Left ventricle myocardium inferior (tissue), 1 donor: ENCODE measurements at regions not wholly inside any gene's neighbourhood (a gene's known extent, or its start where the extent isn't known, plus 50 kb on each side); places are given as distances from the start of the nearest gene placed in this dataset.

Experiments used
- DNase-seq: peaks from one replicate; pipeline ENCODE4 v3.0.0-alpha.2; 2020
- H3K27ac ChIP-seq: fragments of 200-600 bp; replicated peaks from 2 replicates; pipeline ENCODE4 v1.8.0; 2021
- H3K27me3 ChIP-seq: fragments of 200-600 bp; 2 replicates; pipeline ENCODE4 v1.8.0; 2021; ENCODE audit warnings: low read depth
- H3K36me3 ChIP-seq: fragments of 200-600 bp; 2 replicates; pipeline ENCODE4 v1.8.0; 2021
- H3K4me1 ChIP-seq: fragments of 200-600 bp; 2 replicates; pipeline ENCODE4 v1.8.0; 2021
- H3K4me3 ChIP-seq: fragments of 200-600 bp; 2 replicates; pipeline ENCODE4 v1.8.0; 2021; ENCODE audit warnings: mild to moderate bottlenecking, moderate library complexity
- H3K9me3 ChIP-seq: fragments of 200-600 bp; replicated peaks from 2 replicates; pipeline ENCODE4 v1.8.0; 2021
- CTCF ChIP-seq: fragments of 200-600 bp; IDR thresholded peaks from 2 replicates; pipeline ENCODE4 v1.8.0; 2021; ENCODE audit warnings: antibody characterized with exemption, mild to moderate bottlenecking, borderline replicate concordance
- intact Hi-C: fragments of 100-400 bp; cut with micrococcal nuclease; formaldehyde crosslinking; loops from one replicate; pipeline ENCODE4 v1.11.0; 2022
- donor health status: DM: no; HTN: yes; CAD: no; lungs with severe emphysema.

DNA sequence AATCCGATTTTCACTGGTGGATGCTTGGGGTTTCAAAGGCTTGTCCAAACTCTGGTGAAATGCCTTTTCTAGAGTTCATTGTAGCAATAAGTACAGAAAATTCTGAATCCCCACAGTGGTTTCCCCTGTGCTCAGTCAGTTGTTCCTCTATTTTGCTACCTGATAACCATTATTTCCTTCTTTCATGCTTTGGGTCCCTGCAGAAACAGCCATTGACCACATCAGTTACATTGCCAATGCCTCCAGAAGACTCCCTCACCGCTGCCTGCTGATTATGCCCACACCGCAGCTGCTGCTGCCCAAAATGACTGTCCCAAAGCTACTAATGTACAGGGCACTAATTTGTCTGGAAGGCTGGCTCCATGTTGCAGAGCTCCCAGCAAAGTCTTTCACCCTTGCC lies 517.3 kb downstream of the KLF12 start:
- DNase-seq: no peak
- no peaks in the 10 kb centered on the region for H3K36me3 ChIP-seq
- H3K4me3 ChIP-seq: no peak overlapping the region
- peaks cover 12% of the 10 kb centered on the region for H3K27me3 ChIP-seq
- H3K4me1 ChIP-seq: no peaks in the 10 kb centered on the region
- intact Hi-C loops: no loop called here
- no peak for TF ChIP-seq CTCF
- no peak overlapping the region for H3K27ac ChIP-seq
- H3K9me3 ChIP-seq: peaks cover 4% of the 10 kb centered on the region

DNA sequence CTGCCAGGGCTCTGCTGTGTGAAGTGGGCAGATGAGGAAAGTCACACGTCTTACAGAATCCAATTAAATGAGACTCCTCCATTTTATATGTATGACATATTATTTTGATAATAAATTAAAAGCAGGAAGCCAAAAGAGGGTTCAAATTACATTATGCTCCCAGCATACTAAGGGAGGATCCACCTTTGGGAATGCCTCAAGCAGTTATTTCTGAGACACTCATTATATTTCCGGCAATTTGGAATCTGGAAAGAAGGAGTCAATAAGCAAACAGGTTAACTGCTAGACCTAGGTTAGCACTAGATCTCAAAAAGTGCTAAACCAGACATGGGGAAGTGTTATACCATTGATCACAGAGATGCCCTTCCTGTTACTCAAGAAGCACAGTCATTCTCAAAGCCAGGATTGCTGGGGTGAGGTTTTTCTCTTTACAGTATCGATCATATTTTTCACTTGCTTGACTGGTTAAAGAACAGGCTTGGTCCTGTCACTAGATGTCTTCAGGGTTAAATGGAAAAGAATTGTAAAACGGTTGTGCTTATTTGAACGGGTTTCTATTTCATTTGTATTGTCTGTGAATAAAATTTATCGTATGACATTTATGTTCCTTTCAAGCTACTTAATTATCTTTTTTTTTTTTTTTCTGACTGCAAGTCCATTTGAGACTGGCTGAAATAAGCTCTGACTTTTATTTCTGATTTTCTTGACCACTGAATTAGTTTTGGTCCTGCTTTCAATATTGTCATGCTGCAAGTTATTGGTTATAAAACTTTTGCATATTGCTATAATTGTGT lies 523.2 kb downstream of the KLF12 start:
- no peak for DNase-seq
- intact Hi-C loops: no loop called here
- Histone ChIP-seq H3K9me3 (peaks cover 4% of the 10 kb centered on the region), H3K36me3 (no peaks in the 10 kb centered on the region), H3K27me3 (no peaks in the 10 kb centered on the region), H3K27ac (no peak overlapping the region), H3K4me1 (no peaks in the 10 kb centered on the region), H3K4me3 (no peak overlapping the region)
- TF ChIP-seq CTCF: no peak

DNA sequence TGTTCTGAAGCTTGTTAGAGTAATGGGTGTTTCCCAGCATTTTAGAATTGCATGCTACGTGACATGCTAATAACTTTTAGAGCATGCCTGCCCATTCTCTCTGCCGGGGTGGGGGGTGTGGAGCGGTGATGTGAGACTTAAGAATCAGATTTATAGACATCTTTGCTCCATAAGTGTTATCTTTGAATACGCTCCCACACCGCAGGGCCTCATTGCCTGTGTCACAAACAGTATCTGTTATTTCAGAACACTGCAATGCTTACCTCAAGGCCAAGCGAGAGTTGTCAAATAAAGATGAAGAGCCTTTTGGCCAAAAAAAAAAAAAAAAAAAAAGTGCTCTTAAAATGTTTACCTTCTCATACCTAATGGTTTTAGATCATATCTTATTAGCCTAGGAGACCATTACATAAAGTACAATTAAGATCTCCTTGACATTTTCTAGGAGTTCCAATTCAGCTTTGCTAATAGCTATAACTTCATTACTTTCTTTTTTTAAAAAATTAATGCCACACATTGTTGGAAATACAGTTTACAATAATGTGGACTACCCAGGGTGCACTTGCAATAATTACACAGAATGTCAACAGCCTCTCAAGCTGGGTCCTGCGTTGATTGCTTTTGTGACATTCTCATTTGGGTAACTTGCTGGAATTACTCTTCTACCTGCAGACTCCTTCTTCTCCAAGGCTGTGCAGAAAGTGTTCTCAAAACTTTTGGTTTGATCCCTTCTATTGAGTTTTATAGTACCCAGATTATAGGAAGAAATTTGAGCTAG lies 525.3 kb downstream of the KLF12 start:
- H3K27me3 ChIP-seq: no peaks in the 10 kb centered on the region
- H3K36me3 ChIP-seq: no peaks in the 10 kb centered on the region
- no peaks in the 10 kb centered on the region for H3K4me1 ChIP-seq
- no peak for DNase-seq
- peaks cover 13% of the 10 kb centered on the region for H3K9me3 ChIP-seq
- H3K4me3 ChIP-seq: no peak overlapping the region
- H3K27ac ChIP-seq: no peak overlapping the region
- no peak for TF ChIP-seq CTCF
- intact Hi-C loops: no loop called here

DNA sequence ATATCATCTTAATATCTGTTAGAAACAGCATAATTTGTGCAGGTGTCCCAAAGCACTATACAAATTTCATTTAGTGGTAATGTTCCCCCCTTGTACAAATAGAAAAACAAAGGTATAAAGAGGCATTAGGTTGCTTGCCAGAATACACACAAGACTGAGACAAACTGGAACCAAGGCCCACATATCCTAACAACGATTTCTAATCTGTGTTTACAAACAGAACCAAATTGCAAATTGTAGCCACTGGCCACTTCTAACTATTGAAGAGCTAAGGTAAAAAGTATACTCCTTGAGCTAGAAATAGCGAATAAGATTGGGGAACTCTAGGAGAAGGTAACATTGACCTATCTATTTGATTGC lies 526.1 kb downstream of the KLF12 start:
- peaks cover 17% of the 10 kb centered on the region for H3K9me3 ChIP-seq
- no peak for TF ChIP-seq CTCF
- no peaks in the 10 kb centered on the region for H3K36me3 ChIP-seq
- no peak overlapping the region for H3K27ac ChIP-seq
- intact Hi-C loops: no loop called here
- no peak overlapping the region for H3K4me3 ChIP-seq
- DNase-seq: no peak
- no peaks in the 10 kb centered on the region for H3K27me3 ChIP-seq
- no peaks in the 10 kb centered on the region for H3K4me1 ChIP-seq

DNA sequence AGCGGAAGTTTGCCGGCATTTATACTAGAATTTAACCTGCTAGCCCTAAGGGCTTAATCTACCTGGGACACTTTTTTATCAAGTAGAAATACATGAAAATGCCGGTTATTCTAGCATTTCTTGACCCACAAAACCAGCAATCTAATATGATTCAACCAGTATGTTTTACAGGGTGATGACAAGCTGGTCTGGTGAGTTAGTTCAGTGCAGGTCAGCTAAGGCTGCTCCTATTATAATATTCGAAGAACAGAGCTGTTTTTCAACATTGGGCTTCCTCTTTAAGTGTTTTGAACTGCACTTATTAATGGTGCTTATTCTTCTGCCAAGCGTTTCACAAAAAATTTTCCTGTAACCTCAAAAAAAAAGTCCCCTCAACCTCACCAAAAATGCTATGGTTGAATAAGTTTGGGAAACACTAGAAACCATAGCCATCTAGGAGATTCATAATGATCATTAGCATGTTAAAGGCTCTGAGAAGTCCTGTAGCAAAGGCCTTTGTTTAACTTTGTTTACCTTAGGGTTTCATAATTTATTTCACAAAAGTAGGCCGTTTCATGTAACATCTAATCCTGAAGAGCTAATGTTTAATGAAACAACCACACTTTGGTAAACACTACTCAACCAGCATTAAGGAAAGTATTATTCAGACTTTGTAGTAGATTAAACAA lies 526.6 kb downstream of the KLF12 start:
- intact Hi-C loops: no loop called here
- no peak for DNase-seq
- Histone ChIP-seq H3K9me3 (peaks cover 19% of the 10 kb centered on the region), H3K36me3 (no peaks in the 10 kb centered on the region), H3K27ac (no peak overlapping the region), H3K4me1 (no peaks in the 10 kb centered on the region), H3K4me3 (no peak overlapping the region), H3K27me3 (no peaks in the 10 kb centered on the region)
- no peak for TF ChIP-seq CTCF
